MCF 10A (cell line): ENCODE measurements at regions not wholly inside any gene's neighbourhood (a gene's known extent, or its start where the extent isn't known, plus 50 kb on each side); places are given as distances from the start of the nearest gene placed in this dataset.
"Not testable (repeated sequence)": the region's sequence is repeated elsewhere in the genome, so short reads cannot be mapped to it uniquely, and the experiment has no call there.

Source experiments
- BruUV-seq: library from RNA; stranded (reverse); fragments of 400-500 nt; replicated peaks from 2 replicates; lab custom pipeline; 2021; lab: Mats Ljungman, UMichigan
- CTCF ChIA-PET: fragments of 300-600 bp; sonication (Branson Sonifier 250); formaldehyde crosslinking; extraction: SDS; loops from one replicate; lab custom pipeline; 2021; ENCODE audit warnings: antibody characterized with exemption, inconsistent platforms; lab: Yijun Ruan, JAX
- POLR2A ChIA-PET: fragments of 300-600, 350-650 bp; sonication (Branson Sonifier 250); formaldehyde crosslinking; extraction: SDS; loops from one replicate; lab custom pipeline; 2020; ENCODE audit warnings: antibody characterized with exemption, inconsistent platforms; lab: Yijun Ruan, JAX
- DNase-seq: peaks from one replicate; pipeline ENCODE4 v3.0.0-alpha.2; 2018; ENCODE audit not compliant: unreplicated experiment
- H3K27ac Mint-ChIP-seq: one replicate; pipeline ENCODE4 v1.8.0; 2022; ENCODE audit warnings: mild to moderate bottlenecking, low read depth, mixed read lengths; ENCODE audit not compliant: unreplicated experiment
- H3K27me3 Mint-ChIP-seq: one replicate; pipeline ENCODE4 v1.8.0; 2022; ENCODE audit warnings: mixed read lengths; ENCODE audit not compliant: insufficient read depth, unreplicated experiment
- H3K36me3 Mint-ChIP-seq: one replicate; pipeline ENCODE4 v1.8.0; 2022; ENCODE audit warnings: mild to moderate bottlenecking, moderate library complexity, mixed read lengths; ENCODE audit not compliant: insufficient read depth, unreplicated experiment
- H3K4me1 Mint-ChIP-seq: one replicate; pipeline ENCODE4 v1.8.0; 2022; ENCODE audit warnings: mixed read lengths; ENCODE audit not compliant: insufficient read depth, unreplicated experiment
- H3K4me3 Mint-ChIP-seq: one replicate; pipeline ENCODE4 v1.8.0; 2022; ENCODE audit warnings: mild to moderate bottlenecking, moderate library complexity, mixed read lengths; ENCODE audit not compliant: unreplicated experiment
- H3K9me3 Mint-ChIP-seq: one replicate; pipeline ENCODE4 v1.8.0; 2022; ENCODE audit warnings: mixed read lengths; ENCODE audit not compliant: unreplicated experiment
- intact Hi-C: fragments of 100-400 bp; cut with micrococcal nuclease; formaldehyde crosslinking; loops from 2 replicates; pipeline ENCODE4 v1.14.1; 2022
- TF ChIP-seq, protein P1 (sequence below): fragments of 200-600 bp; IDR thresholded peaks from one replicate; pipeline ENCODE4 v1.8.0; 2022; ENCODE audit warnings: antibody characterized with exemption, mild to moderate bottlenecking; ENCODE audit not compliant: unreplicated experiment

DNA sequence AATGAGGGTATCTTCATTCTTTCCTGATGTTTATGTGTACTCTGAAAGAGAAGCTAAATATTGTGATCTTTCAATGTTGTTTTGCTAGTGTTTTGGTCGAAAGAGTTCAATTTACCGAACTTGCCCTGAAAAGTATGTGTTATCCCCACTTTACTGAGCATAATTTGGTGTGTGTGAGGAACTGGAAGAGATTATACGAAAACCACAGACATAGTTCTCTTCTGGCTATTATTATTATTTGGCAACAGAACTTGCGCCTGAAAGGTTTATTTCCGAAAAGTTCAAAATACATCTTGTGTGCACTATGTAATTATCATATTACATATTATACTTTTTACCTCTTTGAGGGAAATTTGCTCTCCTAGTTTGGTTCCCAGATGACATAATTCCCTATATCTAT, 232.5 kb upstream of the INTU start:
- no peaks in the 10 kb centered on the region for H3K27me3 Mint-ChIP-seq
- DNase-seq, result no peak
- POLR2A ChIA-PET, result interaction anchor here (1.0 kb wide), 1 partner anchor 1683 kb away, joined by 3 read pairs; no protein-coding TSS in a partner anchor
- no peaks in the 10 kb centered on the region for H3K36me3 Mint-ChIP-seq
- TF ChIP-seq, protein P1, sequence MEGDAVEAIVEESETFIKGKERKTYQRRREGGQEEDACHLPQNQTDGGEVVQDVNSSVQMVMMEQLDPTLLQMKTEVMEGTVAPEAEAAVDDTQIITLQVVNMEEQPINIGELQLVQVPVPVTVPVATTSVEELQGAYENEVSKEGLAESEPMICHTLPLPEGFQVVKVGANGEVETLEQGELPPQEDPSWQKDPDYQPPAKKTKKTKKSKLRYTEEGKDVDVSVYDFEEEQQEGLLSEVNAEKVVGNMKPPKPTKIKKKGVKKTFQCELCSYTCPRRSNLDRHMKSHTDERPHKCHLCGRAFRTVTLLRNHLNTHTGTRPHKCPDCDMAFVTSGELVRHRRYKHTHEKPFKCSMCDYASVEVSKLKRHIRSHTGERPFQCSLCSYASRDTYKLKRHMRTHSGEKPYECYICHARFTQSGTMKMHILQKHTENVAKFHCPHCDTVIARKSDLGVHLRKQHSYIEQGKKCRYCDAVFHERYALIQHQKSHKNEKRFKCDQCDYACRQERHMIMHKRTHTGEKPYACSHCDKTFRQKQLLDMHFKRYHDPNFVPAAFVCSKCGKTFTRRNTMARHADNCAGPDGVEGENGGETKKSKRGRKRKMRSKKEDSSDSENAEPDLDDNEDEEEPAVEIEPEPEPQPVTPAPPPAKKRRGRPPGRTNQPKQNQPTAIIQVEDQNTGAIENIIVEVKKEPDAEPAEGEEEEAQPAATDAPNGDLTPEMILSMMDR, result no peak
- intact Hi-C loops, result loop anchor here (1.0 to 10.0 kb wide), 4 partner anchors 213 to 1658 kb away; no protein-coding TSS in a partner anchor
- H3K27ac Mint-ChIP-seq, result no peak overlapping the region
- no peak overlapping the region for H3K4me3 Mint-ChIP-seq
- no TSS peak for BruUV-seq
- no peaks in the 10 kb centered on the region for H3K9me3 Mint-ChIP-seq
- no peaks in the 10 kb centered on the region for H3K4me1 Mint-ChIP-seq
- CTCF ChIA-PET, result interaction anchor here (0.5 to 2.0 kb wide), 15 partner anchors 10 to 1242 kb away, joined by 3 to 9 read pairs (median 3); no protein-coding TSS in a partner anchor

DNA sequence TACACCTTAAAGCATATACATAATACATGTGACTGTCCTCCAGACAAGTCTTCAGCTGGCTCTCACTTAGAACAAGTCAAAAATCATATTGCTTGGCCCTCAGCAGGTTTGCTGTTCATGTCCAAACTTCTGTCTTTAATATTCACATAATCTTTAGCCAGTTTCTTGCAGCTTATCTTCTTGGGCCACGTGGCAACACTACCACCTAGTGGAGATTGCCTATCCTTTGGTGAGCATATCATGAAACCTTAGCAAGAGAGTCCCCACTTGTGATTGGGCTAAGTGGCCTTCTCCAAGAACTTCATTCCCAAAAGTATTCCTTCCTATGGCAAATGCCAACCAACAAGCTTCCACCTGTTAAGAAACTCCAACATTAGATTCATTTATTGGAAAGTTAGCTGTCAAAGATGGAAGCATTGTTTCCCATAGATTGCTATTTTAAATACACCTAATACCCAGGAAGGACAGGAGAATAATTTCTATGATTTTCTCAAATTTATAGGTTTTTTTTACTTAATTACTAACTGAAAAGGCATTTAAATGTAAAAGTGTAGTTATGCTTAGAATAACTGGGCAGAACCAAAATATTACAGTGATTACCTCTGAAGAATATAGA, 231.9 kb upstream of the INTU start:
- Mint-ChIP-seq H3K4me3 (no peak overlapping the region), H3K9me3 (no peaks in the 10 kb centered on the region), H3K27ac (no peak overlapping the region), H3K36me3 (no peaks in the 10 kb centered on the region), H3K27me3 (no peaks in the 10 kb centered on the region), H3K4me1 (no peaks in the 10 kb centered on the region)
- ChIA-PET POLR2A (interaction anchor here (1.0 kb wide), 1 partner anchor 1684 kb away, joined by 3 read pairs; no protein-coding TSS in a partner anchor), CTCF (interaction anchor here (0.6 to 2.0 kb wide), 37 partner anchors 9 to 1898 kb away, joined by 3 to 9 read pairs (median 3); no protein-coding TSS in a partner anchor)
- TF ChIP-seq, protein P1, result peak; percentile 85
- intact Hi-C loops, result loop anchor here (1.0 to 10.0 kb wide), 4 partner anchors 214 to 1659 kb away; no protein-coding TSS in a partner anchor
- peak; percentile 82 for DNase-seq
- BruUV-seq, result no TSS peak

DNA sequence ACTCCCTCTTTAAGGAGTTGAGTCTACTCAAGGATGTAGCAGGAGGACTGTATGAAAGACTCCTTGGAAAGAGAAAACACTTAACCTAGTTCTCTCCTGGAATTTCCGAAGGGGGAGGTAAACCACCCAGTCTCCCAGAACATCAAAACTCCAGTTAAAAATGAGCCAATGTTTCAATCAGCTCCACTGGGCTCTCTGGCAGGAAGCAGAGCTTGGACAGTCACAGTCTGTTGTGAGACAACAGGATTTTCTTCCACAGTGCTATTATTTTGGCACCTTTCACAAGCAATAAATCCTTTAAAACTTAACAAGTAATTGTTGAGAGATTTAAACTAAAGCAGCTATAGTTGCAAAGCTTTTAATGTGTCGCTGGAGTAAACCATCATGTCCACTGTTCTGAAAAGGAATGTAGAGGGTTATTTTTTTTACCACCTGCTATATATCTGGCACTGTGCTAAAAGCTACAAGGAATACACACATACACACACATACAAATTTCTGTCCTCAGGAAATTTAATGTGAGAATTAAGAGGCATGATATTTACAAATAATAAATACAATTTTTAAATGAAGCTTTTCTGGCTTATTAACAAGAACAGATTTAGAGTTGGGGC, 229.2 kb upstream of the INTU start:
- intact Hi-C loops, result loop anchor here (5.0 to 10.0 kb wide), 2 partner anchors 216 to 279 kb away; no protein-coding TSS in a partner anchor
- no TSS peak for BruUV-seq
- ChIA-PET CTCF (interaction anchor here (0.7 to 0.8 kb wide), 2 partner anchors 10 to 14 kb away, joined by 3 read pairs; no protein-coding TSS in a partner anchor), POLR2A (no interaction called here)
- Mint-ChIP-seq H3K4me3 (no peak overlapping the region), H3K27ac (no peak overlapping the region), H3K9me3 (peaks cover 9% of the 10 kb centered on the region), H3K36me3 (no peaks in the 10 kb centered on the region), H3K4me1 (no peaks in the 10 kb centered on the region), H3K27me3 (no peaks in the 10 kb centered on the region)
- TF ChIP-seq, protein P1, result no peak
- DNase-seq, result no peak

DNA sequence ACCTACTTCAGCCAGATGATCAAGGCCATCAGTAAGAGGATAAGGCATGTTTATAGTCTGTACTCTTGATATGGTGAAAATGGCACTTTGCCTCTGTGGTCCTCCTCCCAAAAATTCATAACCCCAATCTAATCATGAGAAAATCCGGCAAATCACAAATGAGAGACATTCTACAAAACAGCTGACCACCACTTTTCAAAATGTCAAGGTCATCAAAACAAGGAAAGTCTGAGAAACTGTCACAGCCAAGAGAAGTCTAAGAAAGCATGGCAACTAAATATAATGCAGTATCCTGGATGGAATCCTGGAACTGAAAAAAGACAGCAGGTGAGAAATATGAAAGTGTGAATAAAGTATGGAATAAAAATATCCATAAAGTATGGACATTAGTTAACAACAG, 226.6 kb upstream of the INTU start:
- intact Hi-C loops, result loop anchor here (10.0 kb wide), 1 partner anchor 281 kb away; no protein-coding TSS in a partner anchor
- TF ChIP-seq, protein P1, result no peak
- POLR2A ChIA-PET, result no interaction called here

DNA sequence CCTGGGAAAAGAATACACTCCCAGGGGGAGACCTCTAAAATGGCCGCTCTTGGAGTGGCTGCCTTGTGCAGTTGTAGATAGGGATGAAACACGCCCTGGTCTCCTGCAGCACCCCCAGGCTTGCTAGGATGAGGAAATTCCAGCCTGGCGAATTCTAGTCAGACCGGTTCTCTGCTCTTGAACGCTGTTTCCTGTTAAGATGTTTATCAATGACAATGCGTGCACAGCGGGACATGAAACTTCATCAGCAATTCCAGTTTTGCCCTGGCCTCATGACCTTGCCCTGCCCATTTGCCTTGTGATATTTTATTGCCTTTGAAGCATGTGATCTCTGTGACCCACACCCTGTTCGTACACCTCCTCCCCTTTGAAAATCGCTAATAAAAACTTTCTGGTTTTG, 225.2 kb upstream of the INTU start:
- DNase-seq, H3K4me1 Mint-ChIP-seq, H3K27me3 Mint-ChIP-seq, H3K4me3 Mint-ChIP-seq, POLR2A ChIA-PET, H3K36me3 Mint-ChIP-seq, CTCF ChIA-PET, H3K27ac Mint-ChIP-seq, BruUV-seq: not testable (repeated sequence)
- H3K9me3 Mint-ChIP-seq, result peaks cover 10% of the 10 kb centered on the region
- intact Hi-C loops, result loop anchor here (10.0 kb wide), 1 partner anchor 283 kb away; no protein-coding TSS in a partner anchor

More for the DNA sequence above, 226.6 kb upstream of the INTU start:
- Mint-ChIP-seq H3K36me3 (no peaks in the 10 kb centered on the region), H3K27me3 (no peaks in the 10 kb centered on the region), H3K9me3 (peaks cover 10% of the 10 kb centered on the region), H3K4me3 (no peak overlapping the region), H3K4me1 (no peaks in the 10 kb centered on the region), H3K27ac (no peak overlapping the region)
- CTCF ChIA-PET, result interaction anchor here (0.7 kb wide), 1 partner anchor 218 kb away, joined by 4 read pairs; no protein-coding TSS in a partner anchor
- BruUV-seq, result no TSS peak
- DNase-seq, result no peak
